Stomach smooth muscle (tissue), 2 donors: ENCODE measurements at regions not wholly inside any gene's neighbourhood (a gene's known extent, or its start where the extent isn't known, plus 50 kb on each side); places are given as distances from the start of the nearest gene placed in this dataset.

Source experiments
- H3K27ac ChIP-seq: one replicate; pipeline ENCODE4 v1.7.0; 2013; ENCODE audit warnings: mild to moderate bottlenecking, low read length, inconsistent platforms
- H3K27me3 ChIP-seq, 2 donors: one replicate each; pipeline ENCODE4 v1.7.0; 2013; ENCODE audit warnings: low read length in 2 of 2; ENCODE audit not compliant: insufficient read depth in 2 of 2, control insufficient read depth in 1 of 2
- H3K36me3 ChIP-seq, 2 donors: one replicate each; pipeline ENCODE4 v1.7.0; 2013; ENCODE audit warnings: low read length in 2 of 2; ENCODE audit not compliant: control insufficient read depth in 2 of 2, insufficient read depth in 2 of 2
- H3K4me1 ChIP-seq: one replicate; pipeline ENCODE4 v1.7.0; 2013; ENCODE audit warnings: low read length; ENCODE audit not compliant: control insufficient read depth, insufficient read depth
- H3K4me3 ChIP-seq, 2 donors: one replicate each; pipeline ENCODE4 v1.7.0; 2013; ENCODE audit warnings: low read length in 2 of 2
- H3K9ac ChIP-seq, 2 donors: one replicate each; pipeline ENCODE4 v1.7.0; 2013; ENCODE audit warnings: low read length in 2 of 2, mild to moderate bottlenecking in 1 of 2
- H3K9me3 ChIP-seq, 2 donors: one replicate each; pipeline ENCODE4 v1.7.0; 2013; ENCODE audit warnings: low read length in 2 of 2; ENCODE audit not compliant: control insufficient read depth in 2 of 2
- donor health status: healthy.
- donor health status: Pancreatic carcinoma.

DNA sequence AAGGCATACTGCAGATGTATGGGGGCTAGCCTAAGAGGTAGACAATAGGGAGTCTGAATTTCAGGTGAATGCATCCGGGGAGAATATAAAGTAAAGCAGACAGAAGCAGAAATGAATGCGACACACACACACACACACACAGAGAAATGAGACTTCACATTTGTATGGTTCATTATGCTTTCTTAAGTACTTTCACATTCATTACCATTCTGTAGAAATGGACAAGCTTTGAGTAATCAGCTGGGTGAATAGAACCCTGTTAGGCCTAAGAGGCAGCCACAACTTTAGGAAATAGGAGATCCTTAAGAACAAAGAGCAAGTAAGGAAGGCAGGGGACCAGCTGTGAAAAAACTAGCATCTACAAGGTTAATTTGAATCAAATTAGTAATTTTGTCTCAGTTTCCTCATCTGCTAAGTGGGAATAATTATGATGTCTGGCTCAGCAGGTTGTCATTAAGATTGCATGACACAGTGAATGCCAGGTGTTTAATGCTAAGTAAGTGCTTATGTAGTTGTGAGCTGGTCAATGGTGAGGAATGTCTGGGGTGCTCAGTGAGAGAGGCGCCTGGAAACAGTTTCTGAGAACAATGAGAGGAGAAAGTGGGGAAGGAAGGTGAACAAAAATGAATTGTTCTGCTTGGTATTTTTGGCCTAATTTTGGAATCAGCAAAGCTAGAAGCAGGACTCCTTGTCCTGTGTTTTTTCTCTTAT, 265.8 kb upstream of the CLINT1 start:
- Histone ChIP-seq H3K4me3 (no peak overlapping the region), H3K27ac (no peak overlapping the region), H3K9me3 (no peaks in the 10 kb centered on the region), H3K4me1 (no peaks in the 10 kb centered on the region), H3K27me3 (no peaks in the 10 kb centered on the region), H3K9ac (no peak overlapping the region), H3K36me3 (no peaks in the 10 kb centered on the region)

DNA sequence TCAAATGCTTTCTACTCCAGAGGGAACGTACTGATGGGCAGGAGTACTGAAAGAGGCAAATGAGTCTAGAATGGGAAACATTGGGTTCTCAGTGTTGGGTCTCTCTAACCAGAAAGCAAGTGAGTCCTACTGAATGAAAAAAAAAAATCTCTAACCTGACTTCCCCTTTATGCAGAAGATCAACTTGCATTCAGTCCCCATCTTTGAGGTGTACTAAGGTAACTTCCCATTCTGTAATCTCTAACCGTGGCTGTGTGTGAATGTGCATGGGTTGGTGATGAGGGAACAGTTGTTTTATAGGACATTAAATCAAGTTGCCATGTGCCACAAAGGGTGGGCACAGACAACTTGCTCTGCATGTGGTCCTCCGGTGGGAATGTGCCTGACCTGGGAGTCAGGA, 264.6 kb upstream of the CLINT1 start:
- Histone ChIP-seq H3K9me3 (no peaks in the 10 kb centered on the region), H3K4me1 (no peaks in the 10 kb centered on the region), H3K36me3 (no peaks in the 10 kb centered on the region), H3K4me3 (no peak overlapping the region), H3K27me3 (no peaks in the 10 kb centered on the region), H3K9ac (no peak overlapping the region), H3K27ac (no peak overlapping the region)

DNA sequence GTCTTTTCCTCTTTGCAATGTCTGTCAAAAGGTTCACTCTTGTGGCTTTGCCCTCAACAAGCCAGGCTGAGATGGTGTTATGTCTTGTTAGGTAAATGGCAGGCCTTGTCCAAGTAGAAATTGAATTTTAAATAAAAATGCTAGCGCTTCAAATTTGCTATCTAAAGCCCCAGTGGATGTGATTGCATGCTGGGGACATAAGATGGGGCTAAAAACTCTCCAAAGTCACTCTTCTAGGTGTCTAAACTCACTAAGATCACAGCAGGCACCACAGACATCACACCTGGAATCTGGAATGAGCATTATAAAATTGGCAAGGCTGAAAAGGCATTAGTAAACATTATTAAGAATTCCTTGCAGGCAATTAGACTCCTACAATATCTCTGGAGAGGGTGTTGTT, 262.7 kb upstream of the CLINT1 start:
- H3K4me3 ChIP-seq: no peak overlapping the region
- no peaks in the 10 kb centered on the region for H3K4me1 ChIP-seq
- no peaks in the 10 kb centered on the region for H3K9me3 ChIP-seq
- no peak overlapping the region for H3K27ac ChIP-seq
- H3K36me3 ChIP-seq: no peaks in the 10 kb centered on the region
- H3K27me3 ChIP-seq: no peaks in the 10 kb centered on the region
- H3K9ac ChIP-seq: no peak overlapping the region

DNA sequence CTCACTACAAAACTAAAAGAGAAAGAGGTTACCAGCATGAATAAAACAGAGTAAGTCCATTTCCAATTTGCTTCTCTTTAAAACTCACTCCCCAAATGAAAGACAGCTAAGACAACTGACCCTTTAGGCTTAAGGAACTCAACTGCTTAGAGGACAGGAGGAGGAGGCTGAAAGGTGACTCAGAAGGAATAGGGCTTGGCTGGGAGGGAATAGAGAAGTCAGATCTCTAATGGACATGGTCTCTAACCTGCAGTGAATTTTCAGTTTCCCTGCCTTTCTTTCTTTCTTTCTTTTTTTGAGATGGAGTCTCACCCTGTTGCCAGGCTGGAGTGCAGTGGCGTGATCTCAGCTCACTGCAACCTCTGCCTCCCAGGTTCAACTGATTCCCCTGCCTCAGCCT, 261.8 kb upstream of the CLINT1 start:
- no peak overlapping the region for H3K4me3 ChIP-seq
- H3K36me3 ChIP-seq: no peaks in the 10 kb centered on the region
- no peaks in the 10 kb centered on the region for H3K4me1 ChIP-seq
- H3K27me3 ChIP-seq: no peaks in the 10 kb centered on the region
- no peak overlapping the region for H3K9ac ChIP-seq
- no peak overlapping the region for H3K27ac ChIP-seq
- H3K9me3 ChIP-seq: no peaks in the 10 kb centered on the region

DNA sequence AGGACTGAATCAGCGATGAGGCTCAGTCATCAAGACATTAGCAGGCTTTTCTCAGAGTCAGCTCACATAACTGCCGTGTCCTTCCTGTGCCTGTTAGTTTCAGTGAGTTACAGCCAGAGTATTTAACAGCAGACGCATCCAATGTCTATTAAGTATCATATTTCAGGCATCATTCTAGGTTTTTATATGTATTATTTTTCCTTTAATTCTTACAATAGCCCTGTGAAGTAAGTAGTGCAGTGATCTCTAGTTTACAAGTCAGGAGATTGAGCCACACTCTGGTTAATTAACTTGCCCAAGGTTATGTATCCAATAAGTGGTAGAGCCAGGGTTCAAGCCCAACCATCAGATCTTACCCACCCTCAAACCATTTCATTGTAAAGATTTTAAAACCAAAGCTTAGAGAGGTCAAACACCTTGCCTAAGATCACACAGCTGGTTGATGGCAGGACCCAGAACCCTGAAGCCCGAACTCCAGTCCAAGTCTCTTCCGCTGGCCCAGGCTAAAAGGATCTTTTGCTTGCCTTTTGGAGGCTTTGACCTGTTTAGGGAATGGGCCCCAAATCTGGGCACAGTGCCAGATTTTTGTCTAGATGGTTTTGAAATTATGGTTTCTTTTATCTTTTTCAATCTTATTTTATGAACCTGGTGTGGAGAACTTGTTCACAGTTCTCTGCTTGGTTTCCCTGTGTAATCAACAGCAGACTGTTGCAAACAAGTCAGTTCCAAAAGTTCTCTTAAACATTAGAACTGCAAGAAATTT, 261.2 kb upstream of the CLINT1 start:
- H3K36me3 ChIP-seq: no peaks in the 10 kb centered on the region
- H3K4me1 ChIP-seq: no peaks in the 10 kb centered on the region
- H3K4me3 ChIP-seq: no peak overlapping the region
- H3K9me3 ChIP-seq: no peaks in the 10 kb centered on the region
- H3K27ac ChIP-seq: no peak overlapping the region
- H3K27me3 ChIP-seq: no peaks in the 10 kb centered on the region
- no peak overlapping the region for H3K9ac ChIP-seq

DNA sequence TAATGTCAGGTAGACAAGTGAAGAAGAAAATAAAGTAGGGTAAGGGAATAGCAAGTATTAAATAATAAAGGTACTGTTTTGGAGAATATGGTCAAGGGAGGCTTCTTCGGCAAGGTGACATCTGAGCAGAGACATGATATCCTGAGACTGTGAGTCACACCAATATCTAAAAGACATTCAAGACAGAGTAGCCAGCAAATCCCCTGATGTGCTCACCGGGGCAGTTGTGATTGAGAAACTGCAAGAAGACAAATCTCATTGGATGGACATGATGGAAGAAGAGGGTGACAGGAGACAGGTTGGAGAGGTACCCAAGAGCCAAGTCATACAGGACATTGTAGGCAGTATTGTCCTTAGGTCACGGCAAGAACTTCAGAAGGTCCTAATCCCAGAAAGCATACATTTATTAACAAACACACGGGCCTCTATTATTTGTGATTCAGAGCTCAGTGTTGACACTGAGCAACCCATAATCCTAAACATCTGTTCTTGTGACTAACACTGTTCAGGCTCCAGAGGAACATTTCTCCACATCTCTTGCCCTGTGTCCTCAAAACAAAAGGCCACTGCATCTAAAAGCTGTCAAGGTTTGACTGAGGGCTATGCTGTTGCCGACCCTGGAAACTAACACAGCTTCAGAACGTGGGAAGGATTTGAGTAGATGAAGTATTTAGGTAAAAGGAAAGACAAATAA, 258.7 kb upstream of the CLINT1 start:
- no peaks in the 10 kb centered on the region for H3K9me3 ChIP-seq
- H3K4me1 ChIP-seq: no peaks in the 10 kb centered on the region
- no peak overlapping the region for H3K27ac ChIP-seq
- H3K4me3 ChIP-seq: no peak overlapping the region
- H3K9ac ChIP-seq: no peak overlapping the region
- H3K27me3 ChIP-seq: no peaks in the 10 kb centered on the region
- H3K36me3 ChIP-seq: no peaks in the 10 kb centered on the region

DNA sequence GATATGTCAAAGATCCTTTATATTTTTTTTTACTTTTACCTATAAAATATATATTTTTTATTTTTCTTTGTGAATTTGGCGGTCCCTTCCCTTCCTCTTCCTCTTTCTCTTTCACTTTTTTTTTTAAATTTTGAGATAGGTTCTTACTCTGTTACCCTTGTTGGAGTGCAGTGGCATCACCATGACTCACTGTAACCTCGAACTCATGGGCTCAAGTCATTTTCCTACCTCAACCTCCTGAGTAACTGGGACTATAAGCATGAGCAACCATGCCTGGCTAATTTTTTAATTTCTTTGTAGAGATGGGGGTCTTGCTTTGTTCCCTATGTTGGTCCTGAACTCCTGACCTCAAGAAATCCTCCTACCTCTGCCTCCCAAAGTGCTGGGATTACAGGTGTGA, 258.0 kb upstream of the CLINT1 start:
- no peaks in the 10 kb centered on the region for H3K9me3 ChIP-seq
- H3K9ac ChIP-seq: no peak overlapping the region
- H3K4me3 ChIP-seq: no peak overlapping the region
- no peaks in the 10 kb centered on the region for H3K4me1 ChIP-seq
- H3K36me3 ChIP-seq: no peaks in the 10 kb centered on the region
- no peaks in the 10 kb centered on the region for H3K27me3 ChIP-seq
- no peak overlapping the region for H3K27ac ChIP-seq

DNA sequence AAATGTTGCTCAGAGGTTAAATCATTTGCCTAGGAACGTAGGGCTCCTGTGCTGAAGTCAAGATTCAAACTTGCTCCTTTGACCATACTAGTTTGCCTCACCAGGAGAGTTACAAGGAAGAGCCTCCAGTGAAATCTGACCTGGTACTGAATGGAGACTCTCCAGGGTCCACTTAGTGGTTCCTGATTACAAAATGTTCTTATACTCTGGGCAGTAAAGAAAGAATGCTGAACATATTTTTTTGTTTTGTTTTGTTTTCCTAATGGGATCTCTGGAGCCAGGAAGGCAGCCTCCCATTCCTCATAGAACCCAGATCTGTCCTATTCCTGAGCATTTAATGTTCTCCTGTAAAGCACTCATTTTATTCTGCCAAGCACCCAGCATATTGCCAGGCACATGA, 256.5 kb upstream of the CLINT1 start:
- Histone ChIP-seq H3K27me3 (no peaks in the 10 kb centered on the region), H3K27ac (no peak overlapping the region)

DNA sequence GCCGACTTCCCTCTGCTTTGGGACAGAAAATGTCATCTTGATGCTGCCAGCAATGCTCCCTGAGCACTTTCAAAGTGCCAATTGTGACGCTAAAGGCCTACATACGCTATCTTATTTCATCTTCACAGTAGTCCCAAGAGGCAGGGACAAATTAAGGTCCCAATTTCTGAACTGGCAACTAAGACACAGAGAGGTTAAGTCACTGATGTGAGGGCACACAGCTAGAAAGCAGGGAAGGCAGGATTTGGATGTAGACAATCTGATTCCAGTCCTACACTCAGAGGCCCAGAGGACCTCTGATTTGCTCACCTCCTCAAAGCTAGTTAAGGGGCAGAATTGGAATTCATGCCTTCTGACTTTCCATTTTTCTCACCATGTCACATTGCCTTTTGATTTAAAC, 249.2 kb upstream of the CLINT1 start:
- no peak overlapping the region for H3K9ac ChIP-seq

More for the DNA sequence above, 256.5 kb upstream of the CLINT1 start:
- H3K4me3 ChIP-seq: no peak overlapping the region
- no peaks in the 10 kb centered on the region for H3K9me3 ChIP-seq
- H3K4me1 ChIP-seq: no peaks in the 10 kb centered on the region
- no peak overlapping the region for H3K9ac ChIP-seq
- no peaks in the 10 kb centered on the region for H3K36me3 ChIP-seq

DNA sequence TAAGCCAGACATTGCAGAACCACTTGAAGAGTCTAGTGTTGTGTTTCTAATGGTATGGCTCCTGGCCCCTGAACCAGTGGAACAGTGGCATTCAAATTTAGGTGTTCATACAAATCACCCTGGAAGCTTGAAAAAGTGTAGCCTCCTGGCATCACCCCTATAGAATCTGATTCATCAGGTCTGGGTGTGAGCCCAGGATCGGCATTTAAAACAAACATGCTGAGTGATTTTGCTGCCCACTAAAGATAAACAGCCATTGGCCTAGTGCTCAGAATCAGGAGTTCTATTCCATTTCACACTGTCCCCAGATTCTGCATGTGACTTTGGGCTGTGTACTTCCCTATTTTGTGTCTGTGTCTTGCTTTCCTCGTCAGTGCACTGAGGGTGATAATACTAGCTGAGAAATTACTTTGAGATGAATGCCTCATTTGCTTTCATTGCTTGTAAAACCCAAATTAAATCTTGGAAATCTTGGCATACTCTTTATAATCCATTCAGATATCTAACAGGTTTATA, 241.5 kb upstream of the CLINT1 start:
- no peak overlapping the region for H3K27ac ChIP-seq
- no peaks in the 10 kb centered on the region for H3K36me3 ChIP-seq
- H3K4me1 ChIP-seq: no peaks in the 10 kb centered on the region
- no peak overlapping the region for H3K9ac ChIP-seq
- H3K4me3 ChIP-seq: no peak overlapping the region
- H3K9me3 ChIP-seq: no peaks in the 10 kb centered on the region
- no peaks in the 10 kb centered on the region for H3K27me3 ChIP-seq

More for the DNA sequence above, 249.2 kb upstream of the CLINT1 start:
- Histone ChIP-seq H3K9me3 (no peaks in the 10 kb centered on the region), H3K4me1 (no peaks in the 10 kb centered on the region), H3K36me3 (no peaks in the 10 kb centered on the region), H3K4me3 (no peak overlapping the region), H3K27ac (no peak overlapping the region), H3K27me3 (peaks cover 0 to 2% of the 10 kb centered on the region in 2 donors)
